ENCODE measurements at regions not wholly inside any gene's neighbourhood (a gene's known extent, or its start where the extent isn't known, plus 50 kb on each side); places are given as distances from the start of the nearest gene placed in this dataset.

- DNase-seq, result no peak
Measured at GRCh38 chr4:24091639-24092233, 201.9 kb upstream of the PPARGC1A start.

DNA sequence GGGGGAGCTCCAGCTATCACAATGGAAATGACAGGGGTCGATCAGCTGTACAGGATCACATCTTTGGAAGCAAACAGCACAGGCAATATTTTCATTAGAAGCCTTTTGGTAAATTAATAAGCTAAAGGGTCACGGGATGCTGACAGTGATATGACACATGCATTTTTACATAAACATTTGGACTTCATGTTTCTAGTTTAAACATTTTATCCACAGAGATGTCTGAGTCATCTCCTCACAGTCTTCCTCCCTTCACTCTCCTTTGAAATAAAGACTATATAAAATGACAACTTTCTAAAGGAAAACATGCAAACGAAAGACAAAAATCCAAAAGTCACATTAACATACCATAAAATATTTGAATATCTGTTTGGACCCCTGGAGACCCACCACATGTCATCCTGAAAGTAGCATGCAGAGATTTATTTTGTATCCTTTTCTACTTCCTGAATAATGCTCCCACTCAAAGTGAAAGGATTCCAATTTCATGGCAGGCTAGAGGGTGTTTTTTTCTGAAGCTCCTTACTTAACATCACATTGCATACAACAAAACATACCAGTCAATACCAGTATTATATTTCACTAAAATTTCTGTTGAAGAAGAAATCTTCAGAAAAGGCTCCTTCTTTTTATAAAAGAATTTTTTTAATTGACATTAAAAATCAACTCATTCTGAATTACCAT lies 200.1 kb upstream of the PPARGC1A start:
- DNase-seq, result no peak

- no peak for DNase-seq
Measured at GRCh38 chr4:24080871-24081270, 191.0 kb upstream of the PPARGC1A start.

- no peak for DNase-seq
Measured at GRCh38 chr4:24078347-24078962, 188.6 kb upstream of the PPARGC1A start.

DNA sequence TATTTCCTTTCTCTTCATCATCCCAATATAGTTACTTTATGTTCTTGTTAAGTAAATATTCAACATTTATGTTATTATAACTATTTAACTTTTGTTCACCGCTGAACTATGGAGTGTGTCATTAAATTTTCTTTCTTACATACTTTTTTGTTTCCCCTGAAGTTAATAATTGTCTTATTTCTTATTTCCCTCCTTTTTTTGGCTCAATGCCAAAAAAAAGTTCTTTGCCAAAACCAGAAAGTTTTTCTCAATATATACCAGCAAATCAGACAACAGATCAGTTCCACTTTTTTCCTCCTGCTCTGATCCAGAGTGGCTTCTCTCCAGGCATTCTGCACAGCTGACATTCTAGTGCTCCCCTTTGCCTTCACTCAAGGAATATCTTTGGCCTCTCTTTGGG lies 187.0 kb upstream of the PPARGC1A start:
- DNase-seq, result no peak

GRCh38 chr4:24073948-24074347 lies 184.1 kb upstream of the PPARGC1A start:
- no peak for DNase-seq

DNA sequence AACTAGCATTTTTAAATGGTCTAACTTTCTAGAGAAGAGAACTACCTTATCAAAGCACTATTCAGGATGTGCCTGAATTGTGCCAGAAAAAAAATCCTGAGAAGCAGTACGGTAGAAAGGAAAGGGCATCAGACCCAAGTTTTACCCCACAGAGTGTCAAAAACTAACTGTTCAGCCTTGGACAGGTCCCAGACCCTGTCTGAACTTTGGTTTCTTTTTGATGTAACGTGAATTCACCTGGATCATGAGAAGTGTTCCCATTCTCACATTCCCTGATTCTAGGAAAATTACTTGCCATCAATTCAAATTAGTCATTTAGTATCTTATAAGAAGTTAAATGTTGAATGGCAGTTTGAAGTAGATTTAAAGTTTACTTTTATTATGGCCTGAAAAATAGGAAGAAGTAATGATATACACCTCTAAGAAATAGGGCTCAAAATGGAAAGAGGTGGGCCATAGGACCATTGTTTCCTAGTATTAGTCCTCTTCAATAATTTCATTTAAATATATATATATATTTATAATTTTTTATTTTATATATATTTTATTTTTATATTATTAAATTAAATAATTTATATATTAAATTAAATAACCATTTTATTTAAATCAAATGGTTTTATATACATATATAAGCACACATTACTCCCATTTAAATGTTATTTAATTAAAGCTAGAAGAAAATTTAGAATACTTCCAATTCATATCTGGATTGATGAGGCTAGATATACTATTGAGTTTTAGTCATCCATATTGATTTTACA lies 181.9 kb upstream of the PPARGC1A start:
- DNase-seq, result no peak

- no peak for DNase-seq
Measured at GRCh38 chr4:24070117-24070516, 180.3 kb upstream of the PPARGC1A start.

DNA sequence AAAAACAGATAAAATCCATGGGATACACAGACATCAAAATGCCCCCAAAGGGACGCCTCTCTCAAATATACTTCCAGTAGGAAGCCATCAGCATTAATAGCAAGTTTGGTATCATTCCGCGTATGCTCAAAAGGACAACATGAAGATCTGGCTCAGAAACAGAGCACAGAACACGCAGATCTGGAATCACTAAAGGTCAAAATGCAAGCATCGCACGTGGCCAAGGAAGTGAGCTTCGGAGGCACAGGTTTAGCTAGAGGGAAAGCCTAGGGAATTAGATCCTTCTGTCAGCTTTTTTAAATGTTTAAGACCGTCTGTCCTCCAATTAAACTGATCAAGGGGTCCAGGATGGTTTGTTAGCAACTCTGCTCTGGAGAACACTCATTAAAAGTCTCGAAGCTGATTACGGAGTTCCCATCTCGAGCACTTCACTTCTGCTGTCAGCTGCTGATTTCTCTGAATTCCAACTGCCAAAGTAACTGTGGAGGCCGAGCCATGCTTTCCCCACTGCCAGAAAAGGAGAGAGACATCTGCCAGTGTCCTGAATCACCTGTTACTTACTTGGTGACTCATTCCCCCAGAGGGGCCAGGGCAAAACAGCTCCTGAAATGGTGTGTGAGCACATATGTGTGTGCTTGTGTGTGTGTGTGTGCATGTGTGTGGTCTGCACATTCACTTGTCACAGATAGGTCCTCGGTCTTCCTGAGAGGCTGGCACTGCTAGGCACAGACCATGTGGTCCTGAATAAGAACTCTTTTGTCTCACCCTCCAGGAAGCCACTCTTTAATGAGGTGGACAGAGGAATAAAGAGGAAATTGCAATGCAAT lies 177.7 kb upstream of the PPARGC1A start:
- no peak for DNase-seq

DNA sequence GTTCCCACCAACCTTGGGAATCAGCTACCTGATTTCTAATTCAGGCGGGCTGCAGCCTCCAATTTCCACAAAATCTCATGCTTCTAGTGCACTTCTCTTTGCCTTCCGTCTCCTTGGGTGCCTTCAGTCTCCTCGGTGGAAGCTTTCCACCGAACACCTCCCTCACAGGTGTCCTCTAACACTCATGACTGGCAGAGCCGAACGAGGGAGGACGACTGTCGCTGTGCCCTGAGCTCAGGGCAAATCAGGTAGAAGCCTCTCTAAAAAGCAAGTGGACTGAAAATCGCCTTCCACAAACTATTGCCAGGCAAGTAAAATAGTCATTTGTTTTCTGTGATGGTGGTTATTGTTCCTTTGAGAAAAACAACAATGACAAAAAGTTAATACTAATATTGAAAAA lies 176.1 kb upstream of the PPARGC1A start:
- DNase-seq, result no peak

- no peak for DNase-seq
Measured at GRCh38 chr4:24063731-24064130, 173.9 kb upstream of the PPARGC1A start.

GRCh38 chr4:24060932-24061331 lies 171.1 kb upstream of the PPARGC1A start:
- DNase-seq, result no peak

DNA sequence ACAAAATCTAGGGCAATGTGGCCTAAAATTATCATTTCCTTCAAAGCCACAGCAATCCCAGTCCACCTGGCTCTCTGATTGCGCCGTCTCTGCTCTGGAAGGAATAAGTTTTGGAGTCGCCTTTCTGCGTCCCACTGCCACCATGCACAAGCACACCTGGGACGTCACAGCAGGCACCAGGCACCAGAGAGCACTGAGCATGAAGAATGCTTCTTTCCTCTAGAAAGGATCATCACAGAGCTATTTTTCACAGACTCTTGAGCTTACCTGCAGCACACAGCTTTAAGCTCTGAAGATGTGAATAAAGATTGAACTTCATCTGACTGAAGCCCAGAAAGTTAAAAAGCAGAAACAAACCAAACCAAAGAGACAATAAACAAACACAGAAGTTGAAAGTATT lies 170.0 kb upstream of the PPARGC1A start:
- DNase-seq, result no peak

GRCh38 chr4:24057915-24058559 lies 168.2 kb upstream of the PPARGC1A start:
- no peak for DNase-seq

GRCh38 chr4:24056289-24056688 lies 166.4 kb upstream of the PPARGC1A start:
- no peak for DNase-seq

DNA sequence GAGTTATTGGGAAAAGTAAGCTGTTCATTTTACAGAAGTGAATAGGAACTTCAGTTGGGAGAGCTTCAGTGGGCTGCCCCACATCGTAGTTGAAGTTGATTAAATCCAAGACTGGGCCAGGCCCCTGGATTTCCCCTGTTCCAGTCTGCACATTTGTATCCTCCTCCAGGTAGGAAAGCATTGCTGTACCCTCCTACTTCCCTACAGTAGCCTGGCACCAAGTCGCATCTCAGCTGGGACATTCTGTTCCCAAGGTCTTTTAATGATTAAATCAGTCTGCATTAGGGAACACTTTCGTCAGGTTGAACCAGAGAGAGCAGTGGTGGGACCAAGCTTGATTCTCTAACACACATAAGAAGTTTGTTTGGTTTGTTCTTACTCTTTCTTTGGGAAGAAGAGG lies 165.8 kb upstream of the PPARGC1A start:
- DNase-seq, result no peak

- no peak for DNase-seq
Measured at GRCh38 chr4:24054910-24055309, 165.1 kb upstream of the PPARGC1A start.

- no peak for DNase-seq
Measured at GRCh38 chr4:24053934-24054333, 164.1 kb upstream of the PPARGC1A start.

DNA sequence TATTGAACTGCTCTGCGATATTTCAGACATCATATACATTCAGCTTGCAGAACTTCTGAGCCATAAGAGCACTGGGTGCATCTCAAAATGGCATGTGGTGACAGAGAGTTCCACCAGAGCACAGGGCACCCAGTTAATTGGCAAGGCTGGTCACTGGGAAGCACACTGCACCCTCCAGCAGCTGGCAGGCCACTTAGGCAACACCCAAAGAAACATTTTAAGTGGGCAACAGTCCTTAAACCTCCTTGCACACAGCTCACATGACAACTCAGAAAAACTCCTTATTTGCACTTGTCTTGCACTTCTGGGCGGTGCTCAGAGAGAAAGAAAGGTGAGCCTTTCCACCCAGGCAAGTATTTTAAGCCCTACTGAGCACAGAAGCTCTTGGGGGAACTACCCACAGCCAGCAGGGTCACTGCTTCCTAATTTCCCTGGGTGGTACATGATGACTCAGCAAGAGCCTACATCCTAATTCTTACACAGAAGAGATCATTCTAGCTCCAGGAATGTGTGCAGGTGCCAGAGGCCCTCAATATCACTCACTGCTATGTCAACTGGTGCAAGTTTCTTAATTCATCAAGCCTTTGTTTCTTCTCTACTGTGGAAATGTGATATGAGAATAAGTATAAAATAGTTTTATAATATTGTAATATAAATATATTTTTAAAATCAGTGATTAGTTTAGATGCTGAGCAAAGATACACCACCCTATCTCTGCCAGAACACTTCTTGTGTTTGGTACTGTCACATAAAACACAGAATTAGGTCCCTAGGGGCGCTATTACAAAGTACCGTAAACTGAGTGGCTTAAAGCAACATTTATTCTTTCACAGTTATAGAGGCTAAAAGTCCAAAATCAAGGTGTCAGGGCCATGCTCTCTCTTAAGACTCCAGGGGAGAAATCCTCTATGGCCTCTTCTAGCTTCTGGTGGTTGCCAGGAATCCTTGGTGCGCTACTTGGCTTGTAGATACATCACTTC lies 155.1 kb upstream of the PPARGC1A start:
- no peak for DNase-seq

DNA sequence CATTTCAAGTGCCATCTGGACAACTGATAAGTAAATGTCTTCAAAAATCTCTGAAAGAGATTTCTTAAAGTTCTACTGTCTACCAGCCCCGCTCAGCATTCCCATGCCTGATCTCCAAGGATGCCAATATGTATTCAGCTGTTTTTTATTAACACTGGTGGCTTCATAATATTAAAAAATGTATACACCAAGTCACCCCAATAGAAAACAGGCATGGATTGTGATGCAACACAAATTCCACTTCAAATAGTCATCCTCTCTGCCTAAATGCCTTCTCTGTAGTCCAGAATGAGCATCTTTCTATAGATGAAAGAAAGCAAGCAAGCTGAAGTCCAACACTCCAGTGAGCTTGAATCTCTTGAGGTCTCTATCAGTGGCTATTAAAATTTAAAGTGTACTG lies 152.2 kb upstream of the PPARGC1A start:
- no peak for DNase-seq

- no peak for DNase-seq
Measured at GRCh38 chr4:24040811-24041210, 151.0 kb upstream of the PPARGC1A start.

Measured in activated effector memory CD4-positive, alpha-beta T cell treated with Interleukin-2 at 50 U/mL for 16 hours (primary cell).